HEK293 (cell line): ENCODE measurements at regions not wholly inside any gene's neighbourhood (a gene's known extent, or its start where the extent isn't known, plus 50 kb on each side); places are given as distances from the start of the nearest gene placed in this dataset.

Source experiments
- CTCF ChIA-PET: fragments of 350-600 bp; formaldehyde crosslinking; extraction: SDS; loops from one replicate; lab custom pipeline; 2021; ENCODE audit warnings: antibody characterized with exemption; lab: Yijun Ruan, JAX
- POLR2A ChIA-PET: fragments of 300-600 bp; formaldehyde crosslinking; extraction: SDS; loops from one replicate; lab custom pipeline; 2020; ENCODE audit warnings: antibody characterized with exemption, inconsistent platforms; lab: Yijun Ruan, JAX
- H3K27ac ChIP-seq: fragments of 200-500 bp; sonication (Bioruptor generic); 2 replicates; pipeline ENCODE4 v1.5.1; 2014; ENCODE audit warnings: low read depth, low read length, control low read depth, inconsistent platforms; ENCODE audit errors: extremely low read depth
- H3K36me3 ChIP-seq, 2 experiments: fragments of 200-500 bp in 1 of 2; sonication (Bioruptor generic) in 1 of 2; 1 replicate in 1 of 2; 2 replicates in 1 of 2; pipeline ENCODE4 v1.5.1; 2014 to 2017; ENCODE audit warnings: inconsistent platforms in 2 of 2, low read length in 2 of 2; ENCODE audit not compliant: control insufficient read depth in 2 of 2, insufficient read depth in 1 of 2
- H3K4me1 ChIP-seq: fragments of 200-500 bp; sonication (Bioruptor generic); 2 replicates; pipeline ENCODE4 v1.5.1; 2014; ENCODE audit warnings: mild to moderate bottlenecking, low read length, inconsistent platforms; ENCODE audit not compliant: control insufficient read depth, insufficient read depth
- H3K4me3 ChIP-seq: 2 replicates; pipeline ENCODE4 v1.5.1; 2011; ENCODE audit warnings: low read depth, mild to moderate bottlenecking, control low read depth, low read length, moderate library complexity
- H3K9me3 ChIP-seq: fragments of 200-500 bp; sonication (Bioruptor generic); 2 replicates; pipeline ENCODE4 v1.5.1; 2014; ENCODE audit warnings: low read depth, low read length, inconsistent platforms; ENCODE audit not compliant: control insufficient read depth, insufficient read depth
- GLI2 ChIP-seq: fragments of 450-650 bp; formaldehyde crosslinking; IDR thresholded peaks from 2 replicates; pipeline ENCODE4; 2017; ENCODE audit warnings: missing biosample characterization, missing genetic modification characterization, low read depth, borderline replicate concordance
- GLI4 ChIP-seq: fragments of 450-650 bp; formaldehyde crosslinking; IDR thresholded peaks from 2 replicates; pipeline ENCODE4 v1.5.1; 2016; ENCODE audit warnings: missing biosample characterization, missing genetic modification characterization
- HOXD13 ChIP-seq: sonication (generic); formaldehyde crosslinking; IDR thresholded peaks from 2 replicates; pipeline ENCODE4 v1.8.0; 2022; ENCODE audit warnings: missing genetic modification reagents, borderline replicate concordance
- MYNN ChIP-seq: fragments of 450-650 bp; formaldehyde crosslinking; IDR thresholded peaks from 2 replicates; pipeline ENCODE4 v1.5.1; 2016; ENCODE audit warnings: missing biosample characterization, missing genetic modification characterization, borderline replicate concordance
- PRDM1 ChIP-seq: fragments of 450-650 bp; formaldehyde crosslinking; IDR thresholded peaks from 2 replicates; pipeline ENCODE4; 2016; ENCODE audit warnings: missing biosample characterization, missing genetic modification characterization
- SETDB1 ChIP-seq: IDR thresholded peaks from one replicate; pipeline ENCODE4 v1.6.1; 2017; ENCODE audit warnings: mild to moderate bottlenecking, low read length, moderate library complexity, mixed read lengths; ENCODE audit not compliant: insufficient read length
- SP7 ChIP-seq: fragments of 450-650 bp; formaldehyde crosslinking; IDR thresholded peaks from 2 replicates; pipeline ENCODE4 v1.5.1; 2016; ENCODE audit warnings: missing biosample characterization, missing genetic modification characterization
- YY2 ChIP-seq: fragments of 450-650 bp; formaldehyde crosslinking; IDR thresholded peaks from 2 replicates; pipeline ENCODE4 v1.5.1; 2016; ENCODE audit warnings: missing biosample characterization, missing genetic modification characterization
- ZBTB1 ChIP-seq: fragments of 450-650 bp; formaldehyde crosslinking; IDR thresholded peaks from 2 replicates; pipeline ENCODE4 v1.5.1; 2016; ENCODE audit warnings: missing biosample characterization, missing genetic modification characterization
- ZBTB21 ChIP-seq: fragments of 450-650 bp; formaldehyde crosslinking; IDR thresholded peaks from 2 replicates; pipeline ENCODE4 v1.5.1; 2017; ENCODE audit warnings: missing biosample characterization, missing genetic modification characterization
- ZNF10 ChIP-seq: fragments of 450-650 bp; formaldehyde crosslinking; IDR thresholded peaks from 2 replicates; pipeline ENCODE4 v1.5.1; 2017; ENCODE audit warnings: missing biosample characterization, missing genetic modification characterization
- ZNF138 ChIP-seq: fragments of 450-650 bp; formaldehyde crosslinking; IDR thresholded peaks from 2 replicates; pipeline ENCODE4 v1.5.1; 2016; ENCODE audit warnings: missing biosample characterization, missing genetic modification characterization, borderline replicate concordance
- ZNF23 ChIP-seq: fragments of 450-650 bp; formaldehyde crosslinking; IDR thresholded peaks from 2 replicates; pipeline ENCODE4 v1.5.1; 2016; ENCODE audit warnings: missing biosample characterization, missing genetic modification characterization, borderline replicate concordance
- ZNF423 ChIP-seq: fragments of 450-650 bp; formaldehyde crosslinking; IDR thresholded peaks from 2 replicates; pipeline ENCODE4 v1.5.1; 2016; ENCODE audit warnings: missing biosample characterization, missing genetic modification characterization
- ZNF426 ChIP-seq: fragments of 450-650 bp; formaldehyde crosslinking; IDR thresholded peaks from 2 replicates; pipeline ENCODE4 v1.5.1; 2017; ENCODE audit warnings: missing biosample characterization, missing genetic modification characterization, mild to moderate bottlenecking, inconsistent platforms, moderate library complexity
- ZNF433 ChIP-seq: fragments of 450-650 bp; formaldehyde crosslinking; IDR thresholded peaks from 2 replicates; pipeline ENCODE4 v1.5.1; 2016; ENCODE audit warnings: missing biosample characterization, missing genetic modification characterization, low read depth
- ZNF529 ChIP-seq: fragments of 450-650 bp; formaldehyde crosslinking; IDR thresholded peaks from 2 replicates; pipeline ENCODE4 v1.5.1; 2017; ENCODE audit warnings: missing genetic modification characterization, missing biosample characterization; ENCODE audit not compliant: insufficient replicate concordance
- ZNF560 ChIP-seq: fragments of 450-650 bp; formaldehyde crosslinking; IDR thresholded peaks from 2 replicates; pipeline ENCODE4 v1.5.1; 2017; ENCODE audit warnings: missing biosample characterization, missing genetic modification characterization, borderline replicate concordance
- ZNF624 ChIP-seq: fragments of 450-650 bp; formaldehyde crosslinking; IDR thresholded peaks from 2 replicates; pipeline ENCODE4 v1.5.1; 2017; ENCODE audit warnings: missing biosample characterization, missing genetic modification characterization
- ZNF629 ChIP-seq: fragments of 450-650 bp; formaldehyde crosslinking; IDR thresholded peaks from 2 replicates; pipeline ENCODE4 v1.5.1; 2017; ENCODE audit warnings: missing biosample characterization, missing genetic modification characterization
- ZNF785 ChIP-seq: fragments of 450-650 bp; formaldehyde crosslinking; IDR thresholded peaks from 2 replicates; pipeline ENCODE4 v1.5.1; 2016; ENCODE audit warnings: missing biosample characterization, missing genetic modification characterization
- TF ChIP-seq, protein P1 (sequence below): fragments of 450-650 bp; formaldehyde crosslinking; IDR thresholded peaks from 2 replicates; pipeline ENCODE4 v1.5.1; 2017; ENCODE audit warnings: missing biosample characterization, missing genetic modification characterization
- TF ChIP-seq, protein P2 (sequence below): fragments of 450-650 bp; formaldehyde crosslinking; IDR thresholded peaks from 2 replicates; pipeline ENCODE4 v1.5.1; 2016; ENCODE audit warnings: missing biosample characterization, missing genetic modification characterization
- TF ChIP-seq, protein P3 (sequence below): fragments of 450-650 bp; IDR thresholded peaks from 2 replicates; pipeline ENCODE4 v1.5.1; 2018; ENCODE audit warnings: missing biosample characterization, missing genetic modification characterization
- TF ChIP-seq, protein P4 (sequence below): fragments of 450-650 bp; formaldehyde crosslinking; IDR thresholded peaks from 2 replicates; pipeline ENCODE4 v1.5.1; 2016; ENCODE audit warnings: missing biosample characterization, missing genetic modification characterization
- TF ChIP-seq, protein P5 (sequence below): fragments of 450-650 bp; formaldehyde crosslinking; IDR thresholded peaks from 2 replicates; pipeline ENCODE4 v1.5.1; 2016; ENCODE audit warnings: missing biosample characterization, missing genetic modification characterization

DNA sequence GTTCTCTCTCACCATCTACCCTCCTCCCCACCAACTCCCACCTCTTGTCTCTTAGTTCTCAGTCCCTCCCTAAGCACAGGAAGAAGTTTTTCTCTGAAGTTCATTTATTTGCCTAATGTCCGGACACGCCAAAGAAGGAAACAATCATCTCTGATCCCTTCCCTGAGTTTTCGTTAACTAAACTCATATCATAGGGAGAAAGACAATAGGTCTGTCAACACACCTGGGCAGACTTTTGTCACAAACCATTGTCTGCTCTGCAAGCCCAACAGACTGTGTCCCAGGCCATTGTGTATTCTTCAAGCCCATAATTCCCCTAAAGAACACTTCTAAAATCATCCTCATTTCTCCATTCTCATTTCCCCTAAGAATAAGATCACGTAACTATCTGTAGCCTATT lies 691.0 kb upstream of the MBL2 start (continued):
- TF ChIP-seq, protein P1, sequence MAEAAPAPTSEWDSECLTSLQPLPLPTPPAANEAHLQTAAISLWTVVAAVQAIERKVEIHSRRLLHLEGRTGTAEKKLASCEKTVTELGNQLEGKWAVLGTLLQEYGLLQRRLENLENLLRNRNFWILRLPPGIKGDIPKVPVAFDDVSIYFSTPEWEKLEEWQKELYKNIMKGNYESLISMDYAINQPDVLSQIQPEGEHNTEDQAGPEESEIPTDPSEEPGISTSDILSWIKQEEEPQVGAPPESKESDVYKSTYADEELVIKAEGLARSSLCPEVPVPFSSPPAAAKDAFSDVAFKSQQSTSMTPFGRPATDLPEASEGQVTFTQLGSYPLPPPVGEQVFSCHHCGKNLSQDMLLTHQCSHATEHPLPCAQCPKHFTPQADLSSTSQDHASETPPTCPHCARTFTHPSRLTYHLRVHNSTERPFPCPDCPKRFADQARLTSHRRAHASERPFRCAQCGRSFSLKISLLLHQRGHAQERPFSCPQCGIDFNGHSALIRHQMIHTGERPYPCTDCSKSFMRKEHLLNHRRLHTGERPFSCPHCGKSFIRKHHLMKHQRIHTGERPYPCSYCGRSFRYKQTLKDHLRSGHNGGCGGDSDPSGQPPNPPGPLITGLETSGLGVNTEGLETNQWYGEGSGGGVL, result no peak
- no peak for TF ChIP-seq ZNF426 (tag by site-specific recombination)
- no peak for TF ChIP-seq ZNF785 (tag by site-specific recombination)
- no peak for TF ChIP-seq ZNF138 (tag by site-specific recombination)
- TF ChIP-seq, protein P2, sequence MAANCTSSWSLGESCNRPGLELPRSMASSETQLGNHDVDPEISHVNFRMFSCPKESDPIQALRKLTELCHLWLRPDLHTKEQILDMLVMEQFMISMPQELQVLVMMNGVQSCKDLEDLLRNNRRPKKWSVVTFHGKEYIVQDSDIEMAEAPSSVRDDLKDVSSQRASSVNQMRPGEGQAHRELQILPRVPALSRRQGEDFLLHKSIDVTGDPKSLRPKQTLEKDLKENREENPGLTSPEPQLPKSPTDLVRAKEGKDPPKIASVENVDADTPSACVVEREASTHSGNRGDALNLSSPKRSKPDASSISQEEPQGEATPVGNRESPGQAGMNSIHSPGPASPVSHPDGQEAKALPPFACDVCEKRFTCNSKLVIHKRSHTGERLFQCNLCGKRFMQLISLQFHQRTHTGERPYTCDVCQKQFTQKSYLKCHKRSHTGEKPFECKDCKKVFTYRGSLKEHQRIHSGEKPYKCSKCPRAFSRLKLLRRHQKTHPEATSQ (tag by site-specific recombination), result no peak
- TF ChIP-seq HOXD13 (CRISPR knock-in tag), result no peak
- TF ChIP-seq PRDM1 (tag by site-specific recombination), result no peak
- no peak for TF ChIP-seq SETDB1

DNA sequence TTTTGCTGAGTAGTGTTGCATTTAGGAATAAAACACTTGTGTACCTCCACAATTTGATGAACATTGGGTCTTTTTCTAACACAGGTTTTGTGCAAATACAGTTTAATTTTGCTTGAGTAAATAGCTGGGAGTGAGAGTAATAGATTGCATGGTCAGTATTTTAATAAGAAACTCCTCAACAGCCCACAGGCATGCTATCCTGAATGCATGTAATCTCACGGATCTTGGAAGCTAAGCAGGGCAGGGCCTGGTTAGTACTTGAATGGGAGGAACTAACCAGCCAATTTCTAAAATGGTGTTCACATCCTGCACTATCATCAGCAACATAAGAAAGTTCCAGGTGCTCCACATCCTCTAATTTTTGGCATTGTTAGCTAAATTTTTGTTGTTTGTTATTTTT lies 685.4 kb upstream of the MBL2 start:
- no peak overlapping the region for H3K4me3 ChIP-seq
- ChIA-PET CTCF (no interaction called here), POLR2A (no interaction called here)
- no peaks in the 10 kb centered on the region for H3K9me3 ChIP-seq
- H3K4me1 ChIP-seq, result no peaks in the 10 kb centered on the region
- H3K36me3 ChIP-seq, result no peaks in the 10 kb centered on the region
- H3K27ac ChIP-seq, result no peak overlapping the region
- TF ChIP-seq ZBTB21 (tag by site-specific recombination) (no peak), ZNF23 (tag by site-specific recombination) (no peak), GLI4 (no peak), ZNF529 (tag by site-specific recombination) (no peak), ZNF624 (tag by site-specific recombination) (no peak), GLI2 (no peak), SP7 (no peak), SETDB1 (no peak), ZNF10 (tag by site-specific recombination) (no peak), MYNN (tag by site-specific recombination) (no peak), ZNF423 (tag by site-specific recombination) (no peak), ZNF629 (tag by site-specific recombination) (no peak), ZNF433 (no peak), ZNF560 (tag by site-specific recombination) (no peak), ZBTB1 (tag by site-specific recombination) (no peak), YY2 (no peak)
- TF ChIP-seq, protein P3, sequence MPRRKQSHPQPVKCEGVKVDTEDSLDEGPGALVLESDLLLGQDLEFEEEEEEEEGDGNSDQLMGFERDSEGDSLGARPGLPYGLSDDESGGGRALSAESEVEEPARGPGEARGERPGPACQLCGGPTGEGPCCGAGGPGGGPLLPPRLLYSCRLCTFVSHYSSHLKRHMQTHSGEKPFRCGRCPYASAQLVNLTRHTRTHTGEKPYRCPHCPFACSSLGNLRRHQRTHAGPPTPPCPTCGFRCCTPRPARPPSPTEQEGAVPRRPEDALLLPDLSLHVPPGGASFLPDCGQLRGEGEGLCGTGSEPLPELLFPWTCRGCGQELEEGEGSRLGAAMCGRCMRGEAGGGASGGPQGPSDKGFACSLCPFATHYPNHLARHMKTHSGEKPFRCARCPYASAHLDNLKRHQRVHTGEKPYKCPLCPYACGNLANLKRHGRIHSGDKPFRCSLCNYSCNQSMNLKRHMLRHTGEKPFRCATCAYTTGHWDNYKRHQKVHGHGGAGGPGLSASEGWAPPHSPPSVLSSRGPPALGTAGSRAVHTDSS (tag by site-specific recombination), result no peak
- TF ChIP-seq, protein P4, sequence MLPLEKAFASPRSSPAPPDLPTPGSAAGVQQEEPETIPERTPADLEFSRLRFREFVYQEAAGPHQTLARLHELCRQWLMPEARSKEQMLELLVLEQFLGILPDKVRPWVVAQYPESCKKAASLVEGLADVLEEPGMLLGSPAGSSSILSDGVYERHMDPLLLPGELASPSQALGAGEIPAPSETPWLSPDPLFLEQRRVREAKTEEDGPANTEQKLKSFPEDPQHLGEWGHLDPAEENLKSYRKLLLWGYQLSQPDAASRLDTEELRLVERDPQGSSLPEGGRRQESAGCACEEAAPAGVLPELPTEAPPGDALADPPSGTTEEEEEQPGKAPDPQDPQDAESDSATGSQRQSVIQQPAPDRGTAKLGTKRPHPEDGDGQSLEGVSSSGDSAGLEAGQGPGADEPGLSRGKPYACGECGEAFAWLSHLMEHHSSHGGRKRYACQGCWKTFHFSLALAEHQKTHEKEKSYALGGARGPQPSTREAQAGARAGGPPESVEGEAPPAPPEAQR (tag by site-specific recombination), result no peak
- TF ChIP-seq, protein P5, sequence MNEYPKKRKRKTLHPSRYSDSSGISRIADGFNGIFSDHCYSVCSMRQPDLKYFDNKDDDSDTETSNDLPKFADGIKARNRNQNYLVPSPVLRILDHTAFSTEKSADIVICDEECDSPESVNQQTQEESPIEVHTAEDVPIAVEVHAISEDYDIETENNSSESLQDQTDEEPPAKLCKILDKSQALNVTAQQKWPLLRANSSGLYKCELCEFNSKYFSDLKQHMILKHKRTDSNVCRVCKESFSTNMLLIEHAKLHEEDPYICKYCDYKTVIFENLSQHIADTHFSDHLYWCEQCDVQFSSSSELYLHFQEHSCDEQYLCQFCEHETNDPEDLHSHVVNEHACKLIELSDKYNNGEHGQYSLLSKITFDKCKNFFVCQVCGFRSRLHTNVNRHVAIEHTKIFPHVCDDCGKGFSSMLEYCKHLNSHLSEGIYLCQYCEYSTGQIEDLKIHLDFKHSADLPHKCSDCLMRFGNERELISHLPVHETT, result no peak
